GM04503 (cell line): ENCODE measurements at regions not wholly inside any gene's neighbourhood (a gene's known extent, or its start where the extent isn't known, plus 50 kb on each side); places are given as distances from the start of the nearest gene placed in this dataset.

Experiments used
- DNase-seq: peaks from one replicate; pipeline ENCODE4 v3.0.0-alpha.2; 2012; ENCODE audit warnings: low read depth

GRCh38 chr21:22399681-22400514 lies 1401.7 kb downstream of the NCAM2 start:
- DNase-seq = no peak

GRCh38 chr21:22409571-22409970 lies 1411.4 kb downstream of the NCAM2 start:
- DNase-seq = no peak

GRCh38 chr21:22416555-22416954 lies 1418.3 kb downstream of the NCAM2 start:
- no peak for DNase-seq

DNA sequence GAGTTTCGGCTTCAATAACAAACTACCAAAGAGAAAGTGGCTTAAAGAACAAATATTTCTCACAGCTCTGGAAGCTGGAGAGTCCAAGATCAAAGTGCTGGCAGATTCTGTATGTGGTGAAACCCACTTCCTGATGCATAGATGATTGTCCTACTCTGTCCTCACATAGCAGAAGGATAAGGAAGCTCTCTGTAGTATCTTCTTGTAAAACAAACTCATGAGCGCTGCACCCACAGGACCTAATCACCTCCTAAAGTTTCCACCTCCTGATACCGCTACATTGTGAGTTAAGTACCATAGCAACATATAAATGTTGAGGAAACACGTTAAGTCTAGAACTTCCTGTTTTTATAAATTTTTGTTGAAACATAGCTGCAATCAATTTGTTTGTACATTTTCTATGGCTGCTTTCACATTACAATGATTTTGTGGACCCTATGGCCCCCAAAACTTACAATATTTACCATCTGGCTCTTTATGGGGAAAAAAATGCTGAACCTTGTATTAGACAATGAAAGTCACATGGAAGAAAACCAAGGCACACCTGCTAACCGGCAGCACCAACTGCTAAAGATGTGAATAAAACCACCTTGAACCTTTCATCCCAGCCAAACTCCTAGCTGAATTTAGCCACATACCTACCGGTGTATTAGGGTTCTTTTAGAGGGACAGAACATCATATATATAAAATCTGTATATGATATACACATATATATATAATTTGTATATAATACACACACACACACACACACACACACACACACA lies 1423.4 kb downstream of the NCAM2 start:
- no peak for DNase-seq

- DNase-seq = no peak
Observed at GRCh38 chr21:22438428-22439086, 1440.3 kb downstream of the NCAM2 start.

DNA sequence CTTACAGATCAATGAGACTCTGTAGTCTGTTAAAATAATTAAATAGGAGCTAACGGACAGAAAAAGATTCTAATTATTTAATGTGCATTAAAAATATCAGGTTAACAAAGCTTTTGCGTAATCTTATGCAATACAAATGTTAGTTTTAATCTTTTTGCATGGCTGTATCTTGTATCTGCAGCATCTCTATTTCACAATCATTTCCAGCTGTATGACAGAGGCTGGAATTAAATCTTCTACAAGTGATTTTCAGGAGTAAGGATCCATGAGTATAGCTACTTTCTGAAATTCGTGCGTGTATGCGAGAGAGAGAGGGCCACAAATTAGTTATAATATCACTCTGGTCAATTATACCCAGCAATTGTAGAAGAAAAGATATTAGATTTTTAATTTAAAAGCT lies 1446.8 kb downstream of the NCAM2 start:
- no peak for DNase-seq

DNA sequence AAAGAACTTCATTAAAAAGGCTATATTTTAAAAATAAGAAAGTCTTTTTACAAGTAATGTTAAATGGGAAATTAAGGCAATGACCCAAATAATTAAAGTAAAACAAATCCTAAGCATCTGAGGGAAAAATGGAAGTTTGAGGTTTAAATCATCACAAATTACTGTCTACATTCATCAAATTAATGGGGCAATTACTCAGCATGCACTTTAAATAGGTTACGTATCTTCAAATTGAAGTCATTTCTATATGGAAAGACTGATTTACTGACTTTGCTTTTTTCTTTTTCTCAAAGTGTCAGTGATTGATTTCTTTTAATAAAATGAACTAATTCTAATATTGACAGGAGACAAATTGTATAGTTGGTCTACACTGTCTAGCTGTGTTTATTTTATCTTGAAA lies 1452.3 kb downstream of the NCAM2 start:
- no peak for DNase-seq

- DNase-seq = no peak
Observed at GRCh38 chr21:22456241-22456640, 1458.0 kb downstream of the NCAM2 start.

DNA sequence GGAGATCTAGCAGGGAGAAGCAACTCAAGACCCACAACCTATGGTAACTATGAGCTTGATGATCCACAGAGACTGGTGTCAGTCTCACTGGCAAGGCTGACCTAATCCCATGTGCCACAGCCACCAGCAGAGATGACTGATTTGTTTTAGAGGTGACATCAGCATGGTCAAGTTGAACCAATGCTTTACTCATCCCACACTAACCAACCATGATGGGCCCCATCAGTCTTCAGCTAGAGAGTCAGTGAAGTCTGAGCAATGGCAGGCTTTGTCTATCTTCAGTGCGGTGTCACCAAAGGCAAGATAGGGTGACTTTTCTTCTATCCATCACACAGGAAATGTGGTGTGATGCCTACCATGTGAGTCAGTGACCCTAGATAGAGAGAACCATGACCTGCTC lies 1470.7 kb downstream of the NCAM2 start:
- DNase-seq = no peak

DNA sequence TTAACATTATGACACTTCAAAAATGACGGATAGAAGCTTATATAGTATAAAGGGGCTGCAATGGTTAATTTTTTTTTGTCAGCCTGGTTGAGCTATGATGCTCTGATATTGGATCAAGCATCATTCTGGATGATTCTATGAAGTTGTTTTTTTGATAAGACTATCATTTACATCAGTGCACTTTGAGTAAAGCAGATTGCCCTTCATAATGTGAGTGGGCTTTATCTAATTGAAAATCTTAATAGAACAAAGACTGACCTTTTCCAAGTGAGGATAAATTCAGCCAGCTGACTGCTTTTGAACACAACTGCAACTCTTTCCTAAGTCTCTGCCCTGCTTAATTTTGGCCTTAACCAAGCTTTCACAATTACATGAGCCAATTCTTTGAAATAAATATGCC lies 1476.2 kb downstream of the NCAM2 start:
- DNase-seq = no peak

- no peak for DNase-seq
Observed at GRCh38 chr21:22476214-22476613, 1478.0 kb downstream of the NCAM2 start.

DNA sequence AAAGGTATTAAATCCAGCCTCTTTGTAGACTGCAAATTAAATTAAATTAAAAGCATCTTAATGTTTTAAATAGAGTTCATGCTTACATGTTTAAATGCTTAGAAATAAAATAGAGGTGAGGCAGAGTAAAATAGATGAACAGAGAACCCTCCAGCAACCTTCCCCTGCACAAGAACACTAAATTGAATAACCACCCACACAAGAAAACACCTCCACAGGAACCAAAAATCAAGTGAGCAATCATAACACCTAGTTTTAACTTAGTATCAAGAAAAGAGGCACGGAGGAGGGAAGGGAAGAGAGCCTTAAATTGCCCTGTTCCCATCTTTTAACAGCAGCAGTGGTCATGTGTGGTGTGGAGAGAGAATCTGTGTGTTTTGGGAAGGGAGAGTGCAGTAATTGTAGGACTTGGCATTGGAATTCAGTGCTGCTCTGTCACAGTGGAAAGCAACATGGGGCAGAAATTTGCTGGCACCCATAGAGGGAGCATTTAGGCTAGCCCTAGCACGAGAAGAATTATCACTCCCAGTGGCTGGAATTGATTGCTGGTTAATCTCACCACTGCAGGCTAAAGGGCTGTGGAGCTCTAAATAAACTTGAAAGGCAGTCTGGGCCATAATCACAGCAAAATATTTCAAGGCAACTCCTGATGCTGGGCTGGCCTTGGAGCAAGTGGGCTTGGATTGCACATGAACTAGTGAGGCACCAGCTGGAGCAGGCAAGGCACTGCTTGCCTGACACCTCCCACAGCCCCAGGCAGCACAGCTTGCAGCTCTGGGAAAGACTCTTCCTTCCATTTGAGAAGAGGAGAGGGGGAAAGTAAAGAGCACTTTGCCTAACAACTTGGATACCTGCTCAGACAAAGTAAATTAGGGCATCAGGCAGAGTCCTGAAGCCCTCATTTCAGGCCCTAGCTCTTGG lies 1478.8 kb downstream of the NCAM2 start:
- DNase-seq = no peak

GRCh38 chr21:22490049-22490448 lies 1491.8 kb downstream of the NCAM2 start:
- no peak for DNase-seq

- no peak for DNase-seq
Observed at GRCh38 chr21:22516230-22516629, 1518.0 kb downstream of the NCAM2 start.

- DNase-seq = no peak
Observed at GRCh38 chr21:22535630-22536029, 1537.4 kb downstream of the NCAM2 start.

- no peak for DNase-seq
Observed at GRCh38 chr21:22536509-22536908, 1538.3 kb downstream of the NCAM2 start.

DNA sequence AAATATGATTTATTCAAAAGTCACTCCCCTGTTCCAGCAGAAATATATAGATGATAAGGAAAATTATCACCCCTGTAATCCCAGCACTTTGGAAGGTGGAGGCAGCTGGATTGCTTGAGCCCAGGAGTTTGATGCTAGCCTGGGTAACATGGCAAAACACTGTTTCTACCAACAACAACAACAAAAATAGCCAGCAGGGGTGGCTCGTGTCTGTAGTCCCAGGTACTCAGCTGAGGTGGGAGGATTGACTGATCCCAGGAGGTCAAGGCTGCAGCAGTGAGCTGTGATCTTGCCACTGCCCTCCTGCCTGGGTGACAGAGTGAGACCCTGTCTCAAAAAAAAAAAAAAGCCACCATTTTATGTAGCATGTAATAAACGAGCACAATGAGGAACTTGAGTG lies 1546.5 kb downstream of the NCAM2 start:
- DNase-seq = no peak

DNA sequence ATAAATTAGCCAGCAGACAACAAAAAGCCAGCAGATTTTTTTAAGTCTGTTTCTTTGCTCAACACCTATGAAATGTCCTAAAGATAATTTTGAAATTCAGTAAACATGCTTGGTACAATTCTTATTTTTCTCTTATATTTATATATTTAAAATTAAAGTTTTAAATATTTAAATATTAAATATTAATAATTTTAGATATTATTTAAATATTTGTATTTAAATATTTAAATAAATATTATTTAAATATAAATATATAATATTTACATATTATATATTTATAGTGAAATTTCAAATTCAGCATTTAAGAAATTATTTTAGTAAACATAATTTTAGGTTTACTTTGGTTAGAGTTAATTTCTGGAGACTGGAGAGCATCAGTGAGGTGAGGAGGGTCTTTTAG lies 1554.2 kb downstream of the NCAM2 start:
- DNase-seq = no peak

DNA sequence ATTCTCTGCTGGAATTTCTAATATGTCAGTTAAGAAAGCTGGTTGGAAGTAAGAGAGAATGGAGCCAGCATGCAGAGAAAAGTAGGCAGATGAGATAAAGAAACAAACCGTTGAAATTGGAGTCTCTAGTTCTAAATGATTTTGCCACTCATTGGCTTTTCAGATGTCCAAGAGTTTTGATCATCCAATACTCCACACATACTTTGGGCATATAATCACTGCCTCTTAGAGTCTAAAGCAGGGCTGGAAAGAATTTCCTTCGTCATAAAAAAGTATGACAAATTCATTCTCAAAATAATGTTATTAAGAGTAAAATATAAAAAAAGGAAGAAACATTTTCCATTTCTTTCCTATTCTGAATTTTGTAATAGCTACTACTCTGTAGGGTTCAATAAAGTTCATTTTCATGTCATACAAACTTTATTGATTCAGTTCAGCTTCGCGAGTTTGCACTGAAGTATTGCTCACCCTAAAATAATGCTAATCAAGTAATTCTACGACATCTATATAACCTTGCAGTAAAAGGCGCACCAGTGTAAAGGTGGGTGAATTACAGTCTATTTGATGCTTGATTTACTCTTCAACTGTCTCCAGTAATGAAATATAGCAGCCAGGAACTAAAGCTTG lies 1556.6 kb downstream of the NCAM2 start:
- DNase-seq = no peak

- DNase-seq = no peak
Observed at GRCh38 chr21:22556829-22557228, 1558.6 kb downstream of the NCAM2 start.

DNA sequence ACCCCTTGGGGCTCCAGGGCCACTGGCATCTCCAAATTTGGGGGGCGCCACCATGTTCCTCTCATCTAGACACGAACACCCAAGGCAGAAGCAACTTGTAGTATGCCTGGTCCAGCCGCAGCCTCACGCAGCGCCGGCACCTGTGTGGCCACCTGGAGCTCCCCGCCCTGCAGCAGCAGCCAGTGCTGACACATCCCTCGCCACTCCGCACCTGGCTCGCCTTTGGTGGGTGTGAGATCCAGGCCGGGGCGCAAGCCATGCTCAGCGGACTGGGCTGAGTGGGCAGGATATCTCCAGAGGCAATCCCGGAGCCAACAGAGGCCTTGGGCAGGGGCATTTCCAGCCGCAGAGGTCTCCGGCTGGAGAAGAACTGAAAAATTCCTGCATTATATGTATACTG lies 1563.7 kb downstream of the NCAM2 start:
- DNase-seq = no peak
